Right kidney (tissue), 1 donor: ENCODE measurements at regions not wholly inside any gene's neighbourhood (a gene's known extent, or its start where the extent isn't known, plus 50 kb on each side); places are given as distances from the start of the nearest gene placed in this dataset.
"Not testable (repeated sequence)": the region's sequence is repeated elsewhere in the genome, so short reads cannot be mapped to it uniquely, and the experiment has no call there.

Experiments used
- DNase-seq: peaks from one replicate; pipeline ENCODE4 v3.0.0-alpha.2; 2016

- no peak for DNase-seq
Measured at GRCh38 chr2:72078773-72079172, 68.9 kb downstream of the CYP26B1 start.

- DNase-seq, result no peak
Measured at GRCh38 chr2:72077702-72078169, 69.9 kb downstream of the CYP26B1 start.

GRCh38 chr2:72073373-72073772, 74.3 kb downstream of the CYP26B1 start:
- DNase-seq, result not testable (repeated sequence)

DNA sequence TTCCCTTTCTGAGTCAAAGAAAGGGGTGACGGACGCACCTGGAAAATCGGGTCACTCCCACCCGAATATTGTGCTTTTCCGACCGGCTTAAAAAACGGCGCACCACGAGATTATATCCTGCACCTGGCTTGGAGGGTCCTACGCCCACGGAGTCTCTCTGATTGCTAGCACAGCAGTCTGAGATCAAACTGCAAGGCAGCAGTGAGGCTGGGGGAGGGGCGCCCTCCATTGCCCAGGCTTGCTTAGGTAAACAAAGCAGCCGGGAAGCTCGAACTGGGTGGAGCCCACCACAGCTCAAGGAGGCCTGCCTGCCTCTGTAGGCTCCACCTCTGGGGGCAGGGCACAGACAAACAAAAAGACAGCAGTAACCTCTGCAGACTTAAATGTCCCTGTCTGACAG, 83.5 kb downstream of the CYP26B1 start:
- DNase-seq, result not testable (repeated sequence)

DNA sequence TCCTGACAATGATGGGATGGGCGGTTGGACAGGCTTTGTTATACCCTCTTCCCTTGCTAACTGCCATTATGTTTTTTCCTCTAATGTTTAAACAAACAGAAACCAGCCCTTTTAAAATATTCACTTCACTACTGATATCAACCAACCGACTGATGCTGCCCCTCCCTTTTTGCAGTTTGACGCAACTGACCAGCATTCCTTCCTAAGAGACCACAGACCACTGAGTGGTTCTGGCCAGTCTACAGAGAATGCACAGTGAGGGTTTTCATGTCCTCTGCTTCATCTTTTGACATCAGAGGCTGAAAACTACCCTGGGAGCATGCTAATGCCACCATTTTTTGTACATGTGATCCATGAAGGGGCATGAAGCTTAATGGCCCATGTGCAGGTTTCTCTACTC, 85.3 kb downstream of the CYP26B1 start:
- DNase-seq, result no peak

GRCh38 chr2:72057308-72057707, 90.4 kb downstream of the CYP26B1 start:
- no peak for DNase-seq

DNA sequence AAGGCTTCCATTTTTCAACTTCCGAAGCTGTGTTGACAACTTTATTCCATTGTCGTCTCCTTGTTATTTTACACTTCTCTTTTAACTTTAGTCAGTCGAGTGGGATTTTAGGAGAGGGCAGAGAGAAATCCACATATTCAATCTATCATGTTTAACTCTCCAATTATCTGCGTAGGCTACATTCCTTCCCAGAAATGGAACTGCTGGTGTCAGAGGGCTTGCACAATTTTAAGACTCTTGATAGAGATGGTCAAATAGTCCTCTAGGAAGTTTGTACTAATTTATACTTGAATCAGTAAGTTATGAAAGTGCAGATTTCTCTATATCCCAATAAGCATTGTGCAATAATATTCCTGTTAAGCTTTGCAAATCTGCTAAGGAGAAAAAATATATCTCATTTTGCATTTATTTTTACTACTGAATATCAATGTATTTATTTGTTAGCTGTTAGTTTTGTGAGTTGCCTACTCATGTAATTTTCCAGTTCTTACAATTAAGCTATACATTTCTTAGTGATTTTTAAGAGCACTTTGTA, 95.6 kb downstream of the CYP26B1 start:
- no peak for DNase-seq

DNA sequence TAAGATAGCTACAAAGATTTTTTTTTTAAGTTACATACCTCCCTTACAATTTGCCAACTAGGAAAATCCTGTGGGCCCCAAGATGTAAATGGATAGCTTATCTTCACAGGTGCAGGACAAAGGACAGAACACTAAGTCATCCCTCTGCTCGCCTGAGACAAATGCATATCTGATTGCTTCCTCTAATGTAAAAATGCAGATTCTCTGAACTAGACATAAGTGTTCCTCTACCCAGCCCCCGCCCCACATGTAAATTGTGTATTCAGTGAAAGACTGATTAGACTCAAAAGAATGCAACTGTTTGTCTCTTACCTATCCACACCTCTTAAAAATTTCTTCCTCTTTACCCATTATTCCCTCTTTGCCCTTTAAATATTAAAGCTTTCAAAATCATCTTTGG, 96.5 kb downstream of the CYP26B1 start:
- no peak for DNase-seq

DNA sequence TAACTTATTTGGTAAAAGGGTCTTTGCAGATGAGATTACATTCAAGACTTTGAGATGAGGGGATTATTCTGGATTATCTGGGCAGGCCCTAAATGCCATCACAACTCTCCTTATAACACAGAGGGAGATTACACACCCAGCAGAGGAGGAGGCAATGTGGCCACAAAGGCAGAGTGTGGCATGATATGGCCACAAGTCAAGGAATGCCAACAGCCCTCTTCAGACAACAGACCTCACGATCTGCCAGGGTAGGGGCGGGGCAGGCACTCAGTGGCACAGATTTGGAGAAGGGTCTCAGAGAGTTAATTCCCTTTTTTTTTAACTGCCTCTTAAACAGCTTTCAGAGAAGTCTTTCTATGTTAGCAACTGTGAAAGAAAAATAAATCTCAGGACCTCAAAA, 96.9 kb downstream of the CYP26B1 start:
- DNase-seq, result no peak

- no peak for DNase-seq
Measured at GRCh38 chr2:72048881-72049477, 98.7 kb downstream of the CYP26B1 start.

GRCh38 chr2:72043985-72044384, 103.7 kb downstream of the CYP26B1 start:
- no peak for DNase-seq

DNA sequence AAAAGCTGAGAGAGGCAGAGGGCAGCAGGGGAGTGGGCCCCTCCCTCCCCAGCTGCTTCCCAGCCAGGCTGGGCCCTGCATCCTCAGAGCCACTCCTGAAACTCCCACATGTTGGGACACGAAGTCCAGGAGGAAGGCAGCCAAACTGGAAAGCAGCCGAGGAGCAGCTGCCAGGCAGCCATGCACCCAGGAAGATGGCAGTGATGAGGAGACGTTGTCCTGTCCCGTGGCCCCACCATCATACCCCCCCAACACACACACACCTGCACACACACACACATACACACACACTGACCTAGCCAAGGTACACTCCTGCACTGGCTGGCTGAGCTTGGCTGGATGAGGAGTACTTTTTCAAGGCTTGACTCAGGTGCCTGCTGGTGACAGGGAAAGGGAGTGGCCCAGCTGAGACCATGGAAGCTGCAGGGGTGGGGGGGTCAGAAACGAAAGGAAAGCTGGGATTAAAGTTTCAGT, 106.0 kb downstream of the CYP26B1 start:
- no peak for DNase-seq

GRCh38 chr2:72040629-72041571, 106.8 kb downstream of the CYP26B1 start:
- no peak for DNase-seq

DNA sequence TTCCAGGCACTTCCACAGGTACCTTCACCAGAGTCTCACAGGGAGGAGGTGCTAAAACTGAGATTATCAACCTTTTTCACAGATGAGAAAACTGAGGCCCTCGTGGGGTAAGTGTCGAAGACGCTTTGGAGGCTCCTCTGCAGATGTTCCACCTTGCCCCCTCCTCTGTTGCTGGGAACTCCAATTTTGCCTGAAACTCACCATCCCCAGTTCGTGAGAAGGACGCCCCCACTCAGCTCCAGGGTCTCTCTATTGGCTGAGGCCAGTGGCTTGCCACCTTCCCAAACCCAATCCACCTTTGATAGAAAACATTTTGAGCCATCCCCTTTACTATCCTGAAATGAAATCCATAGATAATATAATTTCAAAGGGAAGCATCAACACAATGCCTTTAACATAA, 109.1 kb downstream of the CYP26B1 start:
- DNase-seq, result no peak

DNA sequence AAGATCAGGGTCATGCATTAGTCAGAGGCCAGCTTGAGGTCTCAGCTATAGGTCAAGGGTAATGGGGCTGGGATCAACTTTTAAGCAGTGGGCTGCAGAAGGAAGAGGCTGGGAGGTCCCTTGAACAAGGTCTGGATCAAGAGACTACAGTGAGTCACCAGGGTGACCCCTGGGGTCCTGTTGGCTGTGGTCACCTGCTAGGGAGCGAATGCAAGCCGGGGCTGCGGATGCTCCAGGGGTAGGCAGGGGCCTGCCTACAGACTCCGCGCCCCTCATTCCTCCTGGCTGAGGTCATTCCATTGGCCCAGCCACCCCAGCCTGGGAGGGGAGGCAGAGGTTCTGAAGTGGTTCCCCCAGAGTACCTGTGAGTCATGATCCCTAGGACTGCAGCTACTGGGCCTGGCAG, 110.4 kb downstream of the CYP26B1 start:
- DNase-seq, result no peak

DNA sequence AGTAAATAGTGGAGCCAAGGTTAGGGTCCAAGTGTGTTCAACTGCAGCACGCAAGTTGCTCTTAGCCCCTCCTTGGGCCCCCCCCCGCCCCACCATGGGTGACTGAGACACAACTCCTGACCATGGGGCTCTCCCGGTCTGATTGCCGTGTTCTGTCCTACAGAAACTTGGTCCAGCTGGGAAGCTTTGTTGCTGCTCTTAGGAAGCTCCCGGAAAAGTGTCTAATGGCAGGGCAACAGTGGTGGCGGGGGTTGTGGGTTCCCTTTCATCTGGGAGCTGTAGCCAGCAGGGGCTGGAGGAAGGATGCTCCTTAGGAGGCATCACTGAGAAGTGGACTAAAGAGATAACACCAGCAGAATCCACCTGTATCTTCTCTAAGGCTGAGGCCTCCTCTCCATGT, 111.1 kb downstream of the CYP26B1 start:
- no peak for DNase-seq

DNA sequence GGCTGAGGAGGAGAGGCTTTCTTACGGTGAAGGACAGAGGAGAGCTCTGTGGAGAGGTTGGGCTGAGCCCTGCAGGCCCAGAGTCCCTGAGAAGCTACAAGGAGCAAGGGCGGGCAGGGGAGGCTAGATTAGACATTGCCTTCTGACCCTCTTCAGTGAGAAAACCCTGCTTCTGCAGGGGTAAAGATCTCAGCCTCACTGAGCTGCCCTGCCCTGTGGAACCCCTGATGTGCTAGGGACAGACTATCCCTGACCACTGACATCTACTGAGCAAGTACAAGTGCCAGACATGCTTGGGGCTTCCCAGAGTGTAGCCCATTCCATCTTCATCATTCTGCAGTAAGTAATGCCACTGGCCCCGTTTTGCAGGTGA, 111.5 kb downstream of the CYP26B1 start:
- DNase-seq, result no peak

DNA sequence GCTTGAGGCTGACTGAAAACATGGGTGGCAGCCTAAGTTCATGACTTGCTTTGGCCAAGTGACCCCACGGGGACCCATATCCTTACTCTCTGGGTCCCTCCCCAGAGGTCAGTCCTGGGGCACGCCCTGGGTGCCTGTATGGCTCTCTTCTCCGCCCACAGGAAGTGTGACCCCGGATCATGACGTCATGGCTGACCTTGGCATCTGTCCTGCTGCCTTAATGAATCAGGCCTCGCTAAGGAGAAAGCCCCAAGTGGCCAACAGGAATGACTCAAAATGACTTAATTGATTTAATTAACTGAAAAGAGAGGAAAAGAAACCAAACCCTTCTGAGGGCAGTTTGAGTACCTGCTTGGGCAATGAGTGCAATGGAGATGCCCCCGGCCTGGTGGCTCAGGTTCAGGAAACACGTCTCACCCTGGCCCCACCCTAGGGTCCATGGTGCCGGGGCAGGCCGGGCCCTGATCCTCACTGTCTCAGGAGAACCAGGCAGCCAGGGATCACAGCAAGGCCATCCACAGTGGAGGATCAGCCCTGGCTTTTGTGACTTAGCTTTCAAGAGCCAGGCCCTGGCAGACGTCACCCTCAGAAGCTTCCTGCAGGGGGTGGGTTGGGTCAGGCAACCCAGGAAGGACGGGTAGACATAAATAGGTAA, 112.0 kb downstream of the CYP26B1 start:
- no peak for DNase-seq

DNA sequence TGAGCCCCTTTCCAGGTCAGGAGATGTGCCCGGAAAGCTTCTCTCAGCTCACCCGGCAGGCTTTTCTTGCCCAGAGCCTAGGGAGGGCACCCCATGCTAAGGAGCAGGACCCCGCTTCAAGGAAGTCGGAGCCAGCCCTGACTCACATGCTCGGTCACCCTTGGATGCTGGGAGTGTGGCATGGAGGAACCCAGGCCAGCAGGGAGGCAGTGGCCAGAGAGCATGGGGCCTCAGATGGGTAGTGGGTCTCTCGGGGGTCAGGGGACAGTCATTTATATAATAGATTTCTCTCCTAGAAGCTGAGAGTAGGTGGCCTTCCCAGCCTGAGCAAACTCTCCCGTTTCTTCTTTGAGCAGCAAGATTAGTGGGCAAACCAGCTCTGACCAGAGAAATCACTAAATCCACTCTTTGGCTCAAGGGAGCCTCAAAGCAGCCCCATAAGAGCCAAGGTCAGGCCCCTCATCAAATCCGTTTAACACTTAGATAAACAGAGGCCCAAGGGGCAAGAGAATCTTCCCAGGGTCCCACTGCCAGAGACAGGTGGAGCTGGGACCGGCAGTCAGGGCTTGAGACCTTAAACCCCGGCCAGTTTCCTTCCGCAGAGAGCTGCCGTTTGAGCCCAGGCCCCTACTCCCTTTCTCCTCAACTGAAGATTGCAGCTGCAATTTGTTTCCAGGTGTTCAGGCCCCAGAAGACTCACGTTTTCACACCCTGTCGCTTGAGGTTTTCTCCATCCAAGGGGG, 113.1 kb downstream of the CYP26B1 start:
- no peak for DNase-seq

DNA sequence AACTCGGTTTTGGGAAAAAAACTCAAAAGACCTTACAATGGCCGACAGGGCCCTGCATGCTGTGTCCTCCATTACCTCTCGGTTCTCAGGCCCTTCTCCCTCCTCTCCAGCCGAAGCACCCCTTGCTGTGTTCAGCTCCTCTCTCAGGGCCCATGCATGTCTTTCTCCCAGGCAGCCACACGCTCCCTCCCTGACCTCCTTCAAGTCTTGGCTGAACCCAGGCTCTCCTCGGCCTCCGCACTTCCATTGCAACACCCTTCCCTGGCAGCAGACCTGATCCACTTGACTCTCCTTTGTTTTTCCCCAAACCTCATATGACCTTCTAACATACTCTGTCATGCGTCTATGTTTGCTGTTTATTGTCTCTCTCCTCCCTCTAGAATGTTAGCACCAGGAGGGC, 114.0 kb downstream of the CYP26B1 start:
- no peak for DNase-seq

- no peak for DNase-seq
Measured at GRCh38 chr2:72032481-72033041, 115.1 kb downstream of the CYP26B1 start.
